ENCODE measurements at regions not wholly inside any gene's neighbourhood (a gene's known extent, or its start where the extent isn't known, plus 50 kb on each side); places are given as distances from the start of the nearest gene placed in this dataset.
"Not testable (repeated sequence)": the region's sequence is repeated elsewhere in the genome, so short reads cannot be mapped to it uniquely, and the experiment has no call there.

DNA sequence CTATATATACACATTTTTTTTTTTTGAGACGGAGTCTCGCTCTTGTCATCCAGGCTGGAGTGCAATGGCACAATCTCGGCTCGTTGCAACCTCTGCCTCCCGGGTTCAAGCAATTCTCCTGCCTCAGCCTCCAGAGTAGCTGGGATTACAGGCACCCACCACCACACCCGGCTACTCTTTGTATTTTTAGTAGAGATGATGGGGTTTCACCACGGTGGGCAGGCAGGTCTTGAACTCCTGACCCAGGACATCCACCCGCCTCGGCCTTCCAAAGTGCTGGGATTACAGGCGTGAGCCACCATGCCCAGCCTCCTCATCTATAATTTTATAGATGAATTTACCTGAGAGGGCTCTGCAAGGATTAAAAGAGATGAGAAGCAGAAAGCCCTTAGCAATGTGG is 274.0 kb downstream of the FAM43A start:
- H3K9me3 ChIP-seq (ENCODE audit: control insufficient read depth, low read length); H3K4me3 ChIP-seq (ENCODE audit: low read length); DNase-seq (ENCODE audit: low read depth); H3K36me3 ChIP-seq (ENCODE audit: control insufficient read depth, insufficient read depth, low read length, severe bottlenecking); H3K4me1 ChIP-seq (ENCODE audit: control insufficient read depth, insufficient read depth, low read length); H3K9ac ChIP-seq (ENCODE audit: low read length): not testable (repeated sequence)
- H3K27me3 ChIP-seq (replicated peaks; ENCODE audit: control insufficient read depth, insufficient read depth, low read length): peaks cover 31% of the 10 kb centered on the region

DNA sequence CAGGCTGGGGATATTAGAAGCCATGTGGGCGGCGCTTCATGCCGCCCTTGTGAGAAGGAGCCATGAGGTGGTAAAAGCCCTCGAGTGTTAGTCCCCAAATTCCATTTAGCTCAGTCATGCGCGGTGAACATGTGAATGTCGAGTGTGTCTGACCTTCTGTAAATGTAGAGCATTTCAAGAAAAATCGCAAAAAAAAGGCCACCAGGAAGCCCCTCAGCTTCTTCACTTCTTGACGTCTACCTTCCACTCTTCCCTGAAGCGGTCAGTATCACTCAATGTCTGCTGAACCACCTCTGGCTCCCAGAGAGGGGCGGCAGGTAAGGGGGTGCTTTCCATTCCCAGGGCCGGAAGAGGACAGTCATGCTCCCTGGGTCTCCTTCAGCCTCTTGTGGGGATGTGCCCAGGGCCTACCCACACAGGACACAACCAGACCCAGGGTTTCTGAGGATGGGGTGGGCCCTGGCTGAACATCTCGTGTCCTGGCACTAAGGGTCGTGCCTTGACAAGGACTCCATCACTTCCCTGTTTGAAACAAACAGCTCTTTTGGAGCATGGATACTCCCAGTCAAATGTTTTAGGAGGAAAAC is 274.9 kb downstream of the FAM43A start:
- peaks cover 30% of the 10 kb centered on the region for H3K27me3 ChIP-seq (replicated peaks; ENCODE audit: control insufficient read depth, insufficient read depth, low read length)
- H3K4me1 ChIP-seq (ENCODE audit: control insufficient read depth, insufficient read depth, low read length): no peaks in the 10 kb centered on the region
- no peaks in the 10 kb centered on the region for H3K9me3 ChIP-seq (ENCODE audit: control insufficient read depth, low read length)
- no peak overlapping the region for H3K4me3 ChIP-seq (ENCODE audit: low read length)
- no peak overlapping the region for H3K9ac ChIP-seq (ENCODE audit: low read length)
- no peak for DNase-seq (ENCODE audit: low read depth)
- H3K36me3 ChIP-seq (ENCODE audit: control insufficient read depth, insufficient read depth, low read length, severe bottlenecking): no peaks in the 10 kb centered on the region

DNA sequence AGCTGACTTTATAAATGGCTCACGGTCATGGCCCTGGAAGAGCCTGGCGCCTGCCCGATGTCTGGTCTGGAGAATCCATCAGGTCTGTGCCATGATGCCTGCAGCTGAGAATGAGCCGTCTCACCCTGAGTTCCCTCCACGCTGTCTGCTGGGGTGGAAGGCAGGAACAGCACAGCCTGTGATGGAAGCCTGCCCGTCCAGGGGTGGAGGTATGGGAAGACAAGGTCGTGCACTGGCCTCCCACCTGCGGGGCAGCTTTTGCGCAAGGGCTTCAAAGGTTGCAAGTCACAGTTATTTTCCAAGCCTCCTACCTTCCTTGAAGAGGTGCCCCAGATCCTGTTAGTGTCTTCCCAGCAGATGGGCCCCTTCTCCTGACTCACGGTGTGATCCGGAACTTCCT is 275.5 kb downstream of the FAM43A start:
- DNase-seq (ENCODE audit: low read depth): no peak
- Histone ChIP-seq H3K27me3 (replicated peaks; ENCODE audit: control insufficient read depth, insufficient read depth, low read length) (peaks cover 24% of the 10 kb centered on the region), H3K36me3 (ENCODE audit: control insufficient read depth, insufficient read depth, low read length, severe bottlenecking) (no peaks in the 10 kb centered on the region), H3K9ac (ENCODE audit: low read length) (no peak overlapping the region), H3K4me3 (ENCODE audit: low read length) (no peak overlapping the region), H3K4me1 (ENCODE audit: control insufficient read depth, insufficient read depth, low read length) (no peaks in the 10 kb centered on the region), H3K9me3 (ENCODE audit: control insufficient read depth, low read length) (no peaks in the 10 kb centered on the region)

DNA sequence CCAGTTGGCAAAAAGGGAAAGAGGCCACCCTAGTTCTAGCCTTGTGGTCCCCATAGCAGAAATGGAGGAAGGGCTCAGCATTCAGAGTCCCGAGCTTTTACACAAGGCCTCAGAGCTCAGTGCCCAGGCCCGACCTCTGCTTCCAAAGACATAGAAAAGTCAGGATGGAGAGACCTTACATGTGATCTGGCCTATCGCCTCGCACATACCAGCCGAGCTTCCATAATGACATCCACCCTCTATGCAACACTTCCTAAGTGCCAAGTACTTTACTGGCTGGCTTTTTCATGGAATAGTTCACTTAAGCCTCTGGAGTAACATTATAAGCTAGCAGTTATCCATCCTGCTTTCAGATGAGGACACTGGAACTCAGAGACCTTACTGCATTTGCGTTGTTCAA is 275.9 kb downstream of the FAM43A start:
- H3K4me1 ChIP-seq (ENCODE audit: control insufficient read depth, insufficient read depth, low read length): no peaks in the 10 kb centered on the region
- H3K4me3 ChIP-seq (ENCODE audit: low read length): no peak overlapping the region
- DNase-seq (ENCODE audit: low read depth): no peak
- H3K36me3 ChIP-seq (ENCODE audit: control insufficient read depth, insufficient read depth, low read length, severe bottlenecking): no peaks in the 10 kb centered on the region
- H3K9me3 ChIP-seq (ENCODE audit: control insufficient read depth, low read length): no peaks in the 10 kb centered on the region
- peaks cover 23% of the 10 kb centered on the region for H3K27me3 ChIP-seq (replicated peaks; ENCODE audit: control insufficient read depth, insufficient read depth, low read length)
- H3K9ac ChIP-seq (ENCODE audit: low read length): no peak overlapping the region

DNA sequence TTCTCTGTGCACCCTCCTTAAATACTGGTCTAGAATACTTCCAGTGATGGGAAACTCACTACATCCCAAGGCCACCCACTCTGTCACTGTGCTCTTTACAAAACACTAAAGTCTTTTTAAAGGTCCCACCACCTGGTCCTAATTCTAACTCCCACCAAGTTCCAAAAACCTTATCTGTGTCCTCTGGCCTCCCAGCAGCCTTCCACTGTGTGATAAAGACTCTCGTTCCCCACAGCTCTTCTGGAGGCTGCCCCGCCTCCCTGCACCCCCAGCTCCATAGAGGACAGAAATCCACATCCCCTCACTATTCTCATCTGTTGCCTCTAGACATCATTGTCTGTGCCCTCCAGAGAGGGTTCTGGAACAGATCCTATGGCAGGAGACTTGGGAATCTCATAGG is 276.4 kb downstream of the FAM43A start:
- peaks cover under 1% of the 10 kb centered on the region for H3K4me1 ChIP-seq (ENCODE audit: control insufficient read depth, insufficient read depth, low read length)
- no peak overlapping the region for H3K4me3 ChIP-seq (ENCODE audit: low read length)
- DNase-seq (ENCODE audit: low read depth): no peak
- H3K36me3 ChIP-seq (ENCODE audit: control insufficient read depth, insufficient read depth, low read length, severe bottlenecking): no peaks in the 10 kb centered on the region
- no peak overlapping the region for H3K9ac ChIP-seq (ENCODE audit: low read length)
- H3K9me3 ChIP-seq (ENCODE audit: control insufficient read depth, low read length): no peaks in the 10 kb centered on the region
- H3K27me3 ChIP-seq (replicated peaks; ENCODE audit: control insufficient read depth, insufficient read depth, low read length): peaks cover 27% of the 10 kb centered on the region

DNA sequence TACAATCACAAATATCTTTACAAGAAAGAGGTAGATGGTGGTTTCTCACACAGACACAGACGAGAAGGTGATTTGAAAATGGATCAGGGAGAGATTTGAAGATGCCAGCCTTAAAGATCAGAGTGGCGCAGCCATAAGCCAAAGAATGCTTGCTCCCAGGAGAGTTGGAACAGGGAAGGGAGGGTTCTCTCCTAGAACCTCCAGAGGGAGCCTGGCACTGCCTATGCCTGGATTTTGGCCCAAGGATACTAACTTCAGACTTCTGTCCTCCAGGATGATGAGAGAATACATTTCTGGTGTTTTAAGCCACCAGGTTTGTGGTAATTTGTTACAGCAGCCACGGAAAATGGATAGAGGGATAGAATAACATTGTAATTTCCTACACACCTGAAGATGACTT is 279.1 kb downstream of the FAM43A start:
- Histone ChIP-seq H3K9me3 (ENCODE audit: control insufficient read depth, low read length) (no peaks in the 10 kb centered on the region), H3K36me3 (ENCODE audit: control insufficient read depth, insufficient read depth, low read length, severe bottlenecking) (no peaks in the 10 kb centered on the region), H3K27me3 (replicated peaks; ENCODE audit: control insufficient read depth, insufficient read depth, low read length) (peaks cover 21% of the 10 kb centered on the region), H3K4me1 (ENCODE audit: control insufficient read depth, insufficient read depth, low read length) (peaks cover 4% of the 10 kb centered on the region), H3K4me3 (ENCODE audit: low read length) (no peak overlapping the region), H3K9ac (ENCODE audit: low read length) (no peak overlapping the region)
- DNase-seq (ENCODE audit: low read depth): no peak

DNA sequence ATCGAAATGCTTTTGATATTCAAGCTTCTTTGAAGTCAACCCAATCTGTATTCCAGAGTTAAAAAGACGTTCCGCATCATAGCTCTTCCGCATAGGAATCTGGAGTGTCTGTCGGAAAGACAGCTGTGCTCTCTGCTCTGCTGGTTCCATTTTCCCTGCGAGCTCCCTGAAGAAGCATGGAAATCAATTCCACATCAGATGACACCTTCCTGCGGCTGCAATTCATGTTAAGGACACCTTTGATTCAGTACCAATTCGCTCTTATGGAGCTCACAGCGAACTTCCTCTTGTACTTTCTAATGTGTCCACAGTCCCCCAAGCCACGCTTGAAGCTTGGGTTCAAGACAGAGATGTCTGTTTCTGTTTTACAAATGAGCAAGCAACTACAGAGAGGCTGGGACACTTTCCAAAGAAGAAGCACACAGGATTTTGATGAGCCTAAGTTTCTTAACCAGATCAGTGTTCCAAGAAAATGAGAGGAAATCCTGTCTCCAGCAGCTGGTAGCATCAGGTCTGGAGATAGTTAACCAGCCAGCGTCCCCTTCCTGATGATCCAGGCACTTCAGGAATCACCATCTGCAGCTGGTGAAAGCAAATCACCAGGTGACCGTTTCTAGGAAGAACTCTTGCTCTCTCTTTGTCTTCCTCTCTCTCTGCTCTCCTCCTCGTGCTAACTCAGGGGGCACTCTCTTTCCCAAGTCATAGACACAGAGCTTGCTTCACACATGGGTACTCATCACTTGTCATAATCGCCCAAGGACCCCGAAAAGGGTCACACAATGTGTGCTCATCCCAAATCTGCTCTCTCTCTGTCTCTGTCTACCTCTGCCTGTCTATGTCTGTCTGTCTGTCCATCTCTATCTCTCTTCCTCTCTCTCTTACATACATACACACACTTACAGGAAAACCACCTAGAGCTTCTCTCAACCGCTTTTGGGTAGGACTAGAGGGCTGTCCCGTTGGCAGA is 281.8 kb downstream of the FAM43A start:
- H3K4me1 ChIP-seq (ENCODE audit: control insufficient read depth, insufficient read depth, low read length): peaks cover 4% of the 10 kb centered on the region
- DNase-seq (ENCODE audit: low read depth): peak; percentile 8
- H3K36me3 ChIP-seq (ENCODE audit: control insufficient read depth, insufficient read depth, low read length, severe bottlenecking): no peaks in the 10 kb centered on the region
- H3K9ac ChIP-seq (ENCODE audit: low read length): no peak overlapping the region
- H3K27me3 ChIP-seq (replicated peaks; ENCODE audit: control insufficient read depth, insufficient read depth, low read length): peaks cover 28% of the 10 kb centered on the region
- H3K4me3 ChIP-seq (ENCODE audit: low read length): no peak overlapping the region
- peaks cover 7% of the 10 kb centered on the region for H3K9me3 ChIP-seq (ENCODE audit: control insufficient read depth, low read length)

DNA sequence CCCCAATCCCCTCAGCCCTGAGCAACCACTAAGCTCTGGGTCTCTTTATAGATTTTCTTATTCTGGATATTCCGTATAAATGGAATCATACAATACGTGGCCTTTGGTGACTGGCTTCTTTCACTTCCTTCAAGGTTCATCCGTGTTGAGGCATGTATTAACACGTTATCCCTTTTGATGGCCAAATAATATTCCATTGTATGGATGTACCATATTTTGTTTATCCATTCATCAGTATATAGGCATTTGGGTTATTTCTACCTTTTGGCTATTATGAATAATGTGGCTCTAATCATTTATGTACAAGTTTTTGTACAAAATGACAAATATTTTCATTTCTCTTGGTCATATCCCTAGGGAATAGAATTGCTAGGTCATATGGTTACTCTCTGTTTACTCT is 284.4 kb downstream of the FAM43A start:
- peaks cover 33% of the 10 kb centered on the region for H3K27me3 ChIP-seq (replicated peaks; ENCODE audit: control insufficient read depth, insufficient read depth, low read length)
- no peak overlapping the region for H3K4me3 ChIP-seq (ENCODE audit: low read length)
- peaks cover 4% of the 10 kb centered on the region for H3K4me1 ChIP-seq (ENCODE audit: control insufficient read depth, insufficient read depth, low read length)
- H3K36me3 ChIP-seq (ENCODE audit: control insufficient read depth, insufficient read depth, low read length, severe bottlenecking): no peaks in the 10 kb centered on the region
- no peak overlapping the region for H3K9ac ChIP-seq (ENCODE audit: low read length)
- peaks cover 7% of the 10 kb centered on the region for H3K9me3 ChIP-seq (ENCODE audit: control insufficient read depth, low read length)
- DNase-seq (ENCODE audit: low read depth): no peak

DNA sequence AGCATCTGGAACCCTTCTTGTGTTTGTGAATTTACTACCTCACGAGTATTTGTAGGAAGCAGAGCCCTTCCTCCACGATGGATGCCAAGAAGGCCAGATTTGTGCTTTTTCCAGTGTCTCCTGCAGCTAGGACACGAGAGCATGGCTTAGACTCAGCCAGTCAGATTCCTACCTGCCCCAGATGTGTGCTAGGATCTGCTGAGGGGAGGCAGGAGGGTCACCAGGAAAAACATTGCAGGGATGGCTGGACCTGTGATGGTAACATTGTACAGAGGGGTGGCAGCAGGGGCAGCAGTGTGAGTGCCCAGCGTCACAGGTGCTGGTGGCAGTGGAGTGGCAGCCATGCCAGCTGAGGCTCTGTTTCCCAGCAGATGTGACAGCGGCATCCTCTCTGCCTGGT is 285.3 kb downstream of the FAM43A start:
- no peak for DNase-seq (ENCODE audit: low read depth)
- Histone ChIP-seq H3K9me3 (ENCODE audit: control insufficient read depth, low read length) (peaks cover 7% of the 10 kb centered on the region), H3K9ac (ENCODE audit: low read length) (no peak overlapping the region), H3K4me1 (ENCODE audit: control insufficient read depth, insufficient read depth, low read length) (peaks cover 4% of the 10 kb centered on the region), H3K36me3 (ENCODE audit: control insufficient read depth, insufficient read depth, low read length, severe bottlenecking) (no peaks in the 10 kb centered on the region), H3K4me3 (ENCODE audit: low read length) (no peak overlapping the region), H3K27me3 (replicated peaks; ENCODE audit: control insufficient read depth, insufficient read depth, low read length) (peaks cover 38% of the 10 kb centered on the region)

DNA sequence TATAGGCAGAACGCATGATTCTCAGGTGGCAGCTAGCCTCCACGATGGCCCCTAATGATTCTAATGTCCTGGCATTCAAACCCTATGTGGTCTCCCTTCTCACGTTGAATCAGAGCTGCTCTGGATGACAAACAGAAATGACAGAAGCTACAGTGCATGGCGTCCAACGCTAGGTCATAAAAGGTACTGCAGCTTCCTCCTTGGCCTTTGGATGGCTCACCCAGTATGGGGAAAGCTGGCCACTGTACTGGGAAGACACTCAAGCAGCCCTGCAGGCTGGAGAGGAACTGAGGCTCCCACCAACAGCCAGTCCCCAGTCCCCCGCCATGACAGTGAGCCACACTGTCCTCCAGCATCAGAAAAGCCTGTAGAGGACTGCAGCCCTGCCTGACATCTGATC is 286.3 kb downstream of the FAM43A start:
- peaks cover 33% of the 10 kb centered on the region for H3K27me3 ChIP-seq (replicated peaks; ENCODE audit: control insufficient read depth, insufficient read depth, low read length)
- H3K9ac ChIP-seq (ENCODE audit: low read length): no peak overlapping the region
- DNase-seq (ENCODE audit: low read depth): no peak
- H3K9me3 ChIP-seq (ENCODE audit: control insufficient read depth, low read length): peaks cover 7% of the 10 kb centered on the region
- H3K4me1 ChIP-seq (ENCODE audit: control insufficient read depth, insufficient read depth, low read length): peaks cover 4% of the 10 kb centered on the region
- no peaks in the 10 kb centered on the region for H3K36me3 ChIP-seq (ENCODE audit: control insufficient read depth, insufficient read depth, low read length, severe bottlenecking)
- no peak overlapping the region for H3K4me3 ChIP-seq (ENCODE audit: low read length)

DNA sequence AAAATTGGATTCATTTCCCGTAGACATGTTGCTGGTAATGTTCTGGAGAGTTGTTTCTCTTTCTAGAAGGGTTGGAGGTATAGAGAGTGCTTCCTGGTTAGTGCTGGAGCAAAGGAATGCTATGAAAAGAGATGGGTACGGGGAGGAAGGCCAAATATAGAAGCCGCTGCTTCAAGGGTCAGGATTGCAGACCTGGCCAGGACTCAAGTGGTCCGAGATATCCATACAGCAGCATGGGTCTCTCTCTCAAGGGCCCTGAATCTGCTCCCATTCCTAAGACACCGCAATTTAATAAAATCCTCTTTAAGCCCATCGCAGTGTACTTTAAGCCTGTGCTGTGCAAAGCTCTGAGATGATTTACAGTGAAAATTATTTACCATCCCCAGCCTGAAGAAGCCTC is 287.0 kb downstream of the FAM43A start:
- Histone ChIP-seq H3K27me3 (replicated peaks; ENCODE audit: control insufficient read depth, insufficient read depth, low read length) (peaks cover 29% of the 10 kb centered on the region), H3K9ac (ENCODE audit: low read length) (no peak overlapping the region), H3K36me3 (ENCODE audit: control insufficient read depth, insufficient read depth, low read length, severe bottlenecking) (no peaks in the 10 kb centered on the region), H3K9me3 (ENCODE audit: control insufficient read depth, low read length) (peaks cover 7% of the 10 kb centered on the region), H3K4me1 (ENCODE audit: control insufficient read depth, insufficient read depth, low read length) (no peaks in the 10 kb centered on the region), H3K4me3 (ENCODE audit: low read length) (no peak overlapping the region)
- no peak for DNase-seq (ENCODE audit: low read depth)

All from adipocyte (in vitro differentiated cells).